Endometrium (tissue), 2 donors: ENCODE measurements at regions not wholly inside any gene's neighbourhood (a gene's known extent, or its start where the extent isn't known, plus 50 kb on each side); places are given as distances from the start of the nearest gene placed in this dataset.
A peak's percentile ranks its signal among the peaks of the same experiment; 100 is the strongest.
"Not testable (repeated sequence)": the region's sequence is repeated elsewhere in the genome, so short reads cannot be mapped to it uniquely, and the experiment has no call there.

ENCODE experiments used
- FAIRE-seq: peaks from 2 replicates; lab custom pipeline; 2012; peaks lifted over from hg19 to GRCh38; lab: Jason Lieb, UNC
- donor health status: control.
- donor health status: control.

DNA sequence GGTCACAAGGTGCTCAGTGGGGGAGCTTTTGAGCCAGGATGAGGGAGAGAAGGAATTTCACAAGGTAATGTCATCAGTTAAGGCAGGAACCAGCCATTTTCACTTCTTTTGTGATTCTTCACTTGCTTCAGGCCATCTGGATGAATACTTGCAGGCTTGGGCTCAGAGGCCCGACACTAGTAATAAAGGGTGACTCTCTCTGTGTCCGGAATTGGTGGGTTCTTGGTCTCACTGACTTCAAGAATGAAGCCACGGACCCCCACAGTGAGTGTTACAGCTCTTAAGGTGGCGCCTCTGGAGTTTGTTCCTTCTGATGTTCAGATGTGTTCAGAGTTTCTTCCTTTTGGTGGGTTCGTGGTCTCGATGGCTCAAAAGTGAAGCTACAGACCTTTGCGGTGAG lies 131.8 kb upstream of the RXFP2 start:
- not testable (repeated sequence) for FAIRE-seq

DNA sequence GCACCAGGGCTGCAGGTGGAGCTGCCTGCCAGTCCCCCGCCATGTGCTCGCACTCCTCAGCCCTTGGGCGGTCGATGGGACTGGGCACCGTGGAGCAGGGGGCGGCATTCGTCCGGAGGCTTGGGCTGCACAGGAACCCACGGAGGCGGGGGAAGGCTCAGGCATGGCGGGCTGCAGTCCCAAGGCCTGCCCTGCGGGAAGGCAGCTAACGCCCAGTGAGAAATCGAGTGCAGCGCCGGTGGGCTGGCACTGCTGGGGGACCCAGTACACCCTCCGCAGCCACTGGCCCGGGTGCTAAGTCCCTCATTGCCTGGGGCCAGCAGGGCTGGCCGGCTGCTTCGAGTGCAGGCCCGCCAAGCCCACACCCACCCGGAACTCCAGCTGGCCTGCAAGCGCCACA lies 130.5 kb upstream of the RXFP2 start:
- FAIRE-seq: not testable (repeated sequence)

DNA sequence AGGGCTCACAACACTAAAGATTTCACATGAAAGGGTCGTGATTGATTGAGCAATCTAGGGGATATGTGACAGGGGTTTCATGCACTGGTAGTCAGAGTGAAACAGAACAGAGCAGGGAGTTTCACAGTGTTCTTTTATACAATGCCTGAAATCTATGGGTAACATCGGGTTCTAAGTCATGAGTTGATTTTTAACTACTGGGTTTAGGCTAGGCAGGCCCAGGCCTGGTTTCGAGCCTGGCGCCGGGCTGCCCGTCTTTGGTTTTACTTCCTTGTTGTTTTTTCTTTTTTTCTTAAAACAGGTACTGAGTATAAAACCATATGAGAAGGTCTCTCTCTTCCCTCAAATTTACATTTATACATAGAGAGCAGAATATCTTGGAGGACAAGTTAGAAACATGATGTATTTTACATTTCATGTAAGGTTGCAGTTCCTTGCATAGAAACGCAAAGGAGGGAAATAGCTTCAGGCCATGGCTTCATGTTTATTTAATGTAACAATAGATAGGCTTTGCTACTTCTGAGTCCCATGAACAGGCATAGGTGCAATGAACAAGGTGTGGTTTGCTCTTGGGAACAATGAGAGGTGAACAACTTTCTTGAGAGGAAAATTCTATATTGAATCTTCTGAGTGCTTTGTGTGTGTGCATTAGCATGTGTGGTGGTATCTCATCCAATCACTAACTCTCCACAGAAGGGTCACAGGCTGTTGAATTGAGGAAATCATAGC lies 128.9 kb upstream of the RXFP2 start:
- no peak for FAIRE-seq

DNA sequence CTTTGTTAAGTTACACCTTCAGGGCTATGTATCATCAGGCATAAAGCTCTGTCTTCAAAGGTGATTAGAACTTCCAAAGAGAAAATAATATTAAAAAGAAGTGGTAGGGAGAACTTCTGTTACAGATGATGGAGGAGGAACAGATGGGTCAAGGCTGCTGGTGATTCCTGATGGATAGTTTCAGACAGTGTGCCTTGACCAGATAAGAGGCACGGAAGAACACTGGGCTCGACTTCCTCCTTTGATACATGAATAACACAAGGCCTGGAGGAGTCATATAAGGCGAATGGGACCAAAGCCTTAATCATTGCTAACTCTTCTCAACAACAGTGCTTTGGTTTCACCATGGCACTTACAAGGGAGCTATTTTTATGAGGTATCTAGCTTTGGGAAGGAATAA lies 128.1 kb upstream of the RXFP2 start:
- FAIRE-seq: no peak

DNA sequence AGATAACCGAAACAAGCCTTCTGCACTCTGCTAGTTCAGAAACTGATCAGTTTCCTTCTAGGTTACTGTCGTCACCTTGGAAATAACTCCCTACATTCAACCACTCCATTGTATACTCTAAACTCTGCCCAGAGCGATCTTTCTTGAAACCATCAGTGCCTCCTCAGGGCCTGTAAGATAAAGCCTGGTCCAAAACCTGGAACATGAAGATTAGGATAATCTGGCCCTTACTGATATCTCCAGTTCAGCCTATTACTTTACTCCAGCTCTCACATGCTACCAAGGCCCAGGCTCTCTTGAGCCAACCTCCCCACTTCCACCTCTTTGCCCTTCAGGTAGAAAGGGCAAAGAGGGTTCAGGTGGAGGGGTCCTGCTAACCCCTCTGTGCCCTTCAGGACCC lies 125.3 kb upstream of the RXFP2 start:
- FAIRE-seq: no peak

DNA sequence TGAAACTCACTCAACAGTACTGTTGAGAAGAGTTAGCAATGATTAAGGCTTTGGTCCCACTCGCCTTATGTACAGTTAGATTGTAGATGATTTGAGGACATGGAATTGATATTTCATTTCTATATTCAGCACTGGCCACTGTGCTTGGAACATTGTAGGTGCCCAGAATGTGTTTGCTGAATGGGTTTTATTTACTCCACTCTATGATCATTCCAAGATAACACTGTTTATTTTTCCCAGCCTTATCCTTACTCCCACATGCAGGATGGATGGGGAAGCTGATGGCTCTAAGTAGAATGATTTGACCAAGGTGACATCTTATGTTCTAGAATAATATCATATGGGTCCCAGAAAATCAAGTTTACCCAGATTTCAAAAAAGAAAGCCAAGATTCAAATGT lies 124.6 kb upstream of the RXFP2 start:
- no peak for FAIRE-seq

DNA sequence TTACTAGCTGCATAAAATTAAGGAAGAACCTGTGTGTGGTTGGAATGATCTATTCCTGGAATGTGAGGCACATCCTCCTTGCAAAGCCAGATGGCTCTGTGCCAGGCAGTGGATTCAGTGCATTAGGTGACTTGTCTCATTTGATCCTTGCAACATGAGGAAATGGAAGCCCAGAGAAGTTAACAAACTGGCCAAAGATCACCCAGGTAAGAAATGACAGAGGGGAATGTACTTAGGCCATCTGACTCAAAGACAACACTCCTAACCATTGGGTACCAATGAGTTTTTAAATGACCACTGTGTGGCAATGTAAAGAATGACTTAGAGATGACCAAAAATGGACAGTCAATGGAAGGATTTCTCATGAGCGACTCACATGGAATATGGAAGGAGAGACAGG lies 114.2 kb upstream of the RXFP2 start:
- no peak for FAIRE-seq

DNA sequence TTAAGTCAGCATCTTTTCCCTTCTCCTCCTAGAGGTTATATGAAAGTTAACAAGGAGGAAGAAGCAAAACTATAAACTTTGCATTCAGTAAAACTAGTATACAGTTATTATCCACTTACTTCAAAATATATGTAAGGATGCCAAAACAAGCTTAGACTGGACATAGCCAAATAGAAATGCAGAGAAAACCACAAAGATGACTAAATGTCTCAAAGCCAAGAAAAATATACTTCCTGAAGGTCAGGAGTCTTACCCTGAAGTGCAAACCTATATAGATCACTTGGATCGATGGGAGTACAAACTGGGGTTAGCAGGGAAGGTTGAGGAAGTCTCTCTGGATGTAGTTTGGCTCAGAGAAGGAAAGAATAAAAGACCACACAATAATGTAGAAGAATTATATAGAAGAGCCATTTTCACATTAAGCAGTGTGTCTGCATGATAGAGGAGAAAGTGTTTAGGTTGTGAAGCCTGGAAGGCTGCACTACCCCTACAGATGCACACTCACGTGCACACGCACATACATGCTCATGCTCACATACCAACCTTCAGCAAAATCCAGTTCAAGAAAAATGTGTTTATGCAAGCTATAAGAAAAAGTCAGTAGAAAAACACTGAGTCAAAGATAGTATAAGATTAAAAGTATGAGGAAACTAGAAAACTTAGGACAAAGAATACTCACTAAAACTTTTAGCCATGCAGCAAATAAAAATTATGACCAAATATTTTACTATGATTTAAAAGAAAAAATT lies 112.1 kb upstream of the RXFP2 start:
- FAIRE-seq: peak; percentile 68

DNA sequence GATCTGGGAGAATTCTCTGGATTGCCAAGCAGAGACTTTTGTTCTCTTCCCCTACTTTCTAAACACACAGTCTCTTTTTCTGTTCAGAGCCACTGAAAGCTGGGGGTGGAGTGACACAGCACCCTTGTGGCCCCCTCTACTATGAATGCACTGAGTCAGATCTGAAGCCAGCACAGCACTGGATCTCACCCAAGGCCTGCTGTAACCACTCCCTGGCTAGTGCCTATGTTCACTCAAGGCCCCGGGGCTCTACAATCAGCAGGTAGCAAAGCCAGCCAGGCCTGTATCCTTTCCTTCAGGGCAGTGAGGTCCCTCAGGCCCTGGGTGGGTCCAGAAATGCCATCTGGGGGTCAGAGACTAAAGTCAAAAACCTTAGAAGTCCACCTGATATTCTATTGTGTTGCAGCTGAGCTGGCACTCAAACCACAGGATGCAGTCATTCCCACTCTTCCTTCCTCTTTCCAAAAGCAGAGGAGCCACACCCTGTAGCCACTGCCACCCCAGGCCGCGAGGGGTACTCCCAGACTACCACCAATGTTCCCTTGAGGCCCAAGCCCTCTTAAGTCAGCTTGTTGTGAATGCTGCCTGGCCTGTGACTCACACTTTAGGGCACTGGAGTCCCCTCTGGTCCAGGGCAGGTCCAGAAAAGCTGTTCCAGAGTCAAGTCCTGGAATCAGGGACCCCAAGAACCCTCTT lies 110.1 kb upstream of the RXFP2 start:
- no peak for FAIRE-seq

DNA sequence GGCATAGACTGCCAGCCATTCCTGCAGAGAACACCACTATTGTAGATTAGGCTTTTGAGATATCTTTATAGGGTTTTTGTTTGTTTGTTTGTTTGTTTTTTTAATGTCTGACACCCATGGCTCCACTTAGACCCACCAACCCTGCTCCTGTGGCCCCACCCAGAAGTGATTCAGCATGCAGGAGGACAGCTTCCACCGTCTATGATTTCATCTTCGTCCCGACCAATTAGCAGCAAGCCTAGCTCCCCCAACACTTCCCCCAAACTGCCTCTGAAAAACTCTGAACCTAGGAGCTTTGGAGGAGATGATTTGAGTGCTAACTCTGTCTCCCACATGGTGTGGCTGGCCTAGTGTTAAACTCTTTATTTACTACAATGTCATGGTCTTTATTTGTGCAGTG lies 108.3 kb upstream of the RXFP2 start:
- FAIRE-seq: no peak

DNA sequence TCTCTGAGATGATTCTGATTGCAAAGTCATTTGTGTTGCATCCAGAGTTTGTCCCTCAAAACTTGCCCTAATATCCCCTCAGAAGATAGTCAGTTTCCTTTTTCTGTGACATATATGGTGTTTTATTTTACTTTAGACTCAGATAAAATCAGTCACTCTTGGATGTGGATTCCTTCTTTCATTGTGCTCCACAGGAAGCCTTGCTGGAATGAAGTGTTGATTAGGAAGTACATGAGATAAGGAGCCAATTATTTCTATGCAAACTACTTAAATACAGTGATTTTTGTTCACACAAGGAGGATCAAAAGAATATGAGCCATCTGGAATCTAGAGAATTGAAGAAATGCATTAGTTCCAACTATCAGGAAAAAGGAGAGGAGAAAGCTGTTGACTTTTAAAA lies 107.6 kb upstream of the RXFP2 start:
- no peak for FAIRE-seq

DNA sequence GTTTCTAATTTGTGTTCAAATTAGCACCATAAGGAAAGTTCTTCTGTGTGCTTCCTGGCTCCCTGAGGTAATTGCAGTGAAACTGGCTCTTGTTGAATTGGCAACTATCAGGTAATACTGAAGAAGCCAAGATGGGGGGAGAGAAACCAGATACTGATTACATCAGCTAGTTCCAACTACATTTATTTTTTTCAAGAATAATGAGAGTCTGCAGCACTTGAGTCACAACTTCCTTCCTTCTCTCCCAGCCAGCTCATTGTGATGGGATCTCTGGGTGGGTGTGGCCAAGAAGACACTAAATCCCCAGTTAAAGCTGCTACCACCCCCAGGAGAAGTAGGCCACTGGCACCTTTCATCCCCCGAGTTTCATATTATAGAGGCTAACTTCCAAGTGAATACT lies 100.7 kb upstream of the RXFP2 start:
- no peak for FAIRE-seq

DNA sequence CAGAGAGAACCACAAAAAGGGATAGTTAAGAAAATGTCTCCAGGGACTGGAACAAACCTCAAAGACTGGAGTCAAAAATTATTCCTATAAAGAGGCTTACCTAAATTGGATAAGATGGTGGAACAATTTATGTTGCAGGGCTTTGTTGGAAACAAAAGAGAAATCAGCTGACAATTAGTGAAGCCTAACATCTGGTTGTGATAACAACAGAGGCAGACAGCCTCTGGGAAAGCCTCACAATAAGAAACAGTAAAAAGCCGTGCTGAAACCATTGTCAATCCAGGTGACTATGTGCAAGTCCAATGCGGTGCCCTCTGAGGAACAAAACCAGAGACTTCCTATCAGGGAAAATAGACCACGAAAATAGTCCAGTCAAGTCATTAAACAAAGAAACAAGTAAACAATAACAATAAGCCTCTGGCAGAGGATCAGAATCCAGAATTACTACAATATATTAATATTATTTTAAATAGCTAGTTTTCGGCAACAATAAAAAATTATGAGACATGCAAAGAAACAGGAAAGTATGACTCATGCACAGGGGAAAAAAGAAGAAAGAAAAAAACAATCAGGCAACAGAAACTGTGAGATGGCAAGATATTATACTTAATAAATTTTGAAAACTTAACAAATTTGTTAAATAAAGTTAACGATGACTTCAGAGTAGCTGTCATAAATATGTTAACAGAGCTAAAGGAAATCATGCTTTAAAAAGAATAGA lies 99.7 kb upstream of the RXFP2 start:
- FAIRE-seq: peak; percentile 66

DNA sequence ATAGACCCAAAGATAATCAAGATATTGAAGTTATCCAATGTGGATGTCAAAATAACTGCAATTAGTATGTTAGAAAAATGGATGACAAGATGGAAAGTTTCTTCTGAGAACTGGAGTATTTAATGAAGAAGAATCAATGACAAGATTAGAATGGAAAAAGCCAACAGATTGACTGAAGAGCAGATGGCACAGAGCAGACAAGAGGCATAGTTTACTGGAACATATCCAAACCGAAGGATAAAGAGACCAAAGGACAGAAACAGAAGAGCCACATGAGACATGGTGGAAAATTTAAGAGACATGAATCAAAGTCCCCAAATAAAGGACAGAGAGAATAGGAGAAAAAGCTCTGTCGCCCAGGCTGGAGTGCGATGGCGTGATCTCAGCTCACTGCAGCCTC lies 89.6 kb upstream of the RXFP2 start:
- FAIRE-seq: no peak

DNA sequence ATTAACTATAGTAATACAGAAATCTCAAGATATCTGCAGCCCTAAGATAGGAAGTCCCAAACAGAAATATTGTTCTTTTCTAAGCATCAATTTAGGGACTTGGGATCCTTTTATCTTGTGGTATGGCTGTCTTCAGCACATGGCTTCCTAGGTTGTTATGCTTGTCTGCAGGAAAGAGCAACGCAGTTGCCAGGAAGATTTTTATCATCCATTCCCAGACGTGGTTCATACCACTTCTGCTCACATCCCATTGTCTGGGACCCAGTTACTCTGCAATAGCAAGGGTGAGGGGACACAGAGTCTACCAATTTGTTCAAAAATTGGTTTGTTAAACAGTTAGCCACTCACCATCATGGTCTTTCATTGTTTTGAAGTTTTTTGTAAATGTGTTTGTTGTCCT lies 85.6 kb upstream of the RXFP2 start:
- FAIRE-seq: no peak

DNA sequence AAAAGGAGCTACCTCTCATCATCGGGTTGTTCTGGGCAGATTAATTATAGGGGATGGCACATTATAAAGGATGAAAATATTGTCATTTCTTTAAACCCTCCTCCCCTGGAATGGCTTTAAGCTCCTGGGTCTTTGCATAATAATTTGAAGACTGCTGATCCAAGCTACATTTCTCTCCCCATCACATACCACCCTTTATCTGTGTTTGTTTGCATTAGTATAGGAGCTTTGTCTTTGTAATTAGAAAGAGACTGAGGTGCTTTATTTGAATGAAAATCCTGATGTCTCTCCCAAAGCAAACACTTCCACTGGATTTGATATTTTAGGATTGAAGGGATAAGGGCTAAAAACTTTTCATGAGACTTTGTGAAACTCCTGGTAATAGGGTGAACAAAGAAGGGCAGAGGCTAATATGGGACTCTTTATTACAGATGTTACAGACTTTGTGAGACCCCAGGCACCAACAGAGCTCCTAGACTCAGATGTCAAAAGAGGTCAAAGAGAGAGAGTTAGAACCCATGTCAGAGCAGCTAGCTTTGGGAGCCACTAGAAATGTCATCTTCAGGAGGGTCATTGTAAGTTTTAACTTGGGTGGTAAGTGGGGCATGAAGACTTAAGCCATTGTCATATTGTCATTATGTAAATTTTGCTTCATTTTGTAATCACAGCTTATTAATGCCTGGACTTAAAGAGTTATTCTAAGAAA lies 75.3 kb upstream of the RXFP2 start:
- FAIRE-seq: no peak

DNA sequence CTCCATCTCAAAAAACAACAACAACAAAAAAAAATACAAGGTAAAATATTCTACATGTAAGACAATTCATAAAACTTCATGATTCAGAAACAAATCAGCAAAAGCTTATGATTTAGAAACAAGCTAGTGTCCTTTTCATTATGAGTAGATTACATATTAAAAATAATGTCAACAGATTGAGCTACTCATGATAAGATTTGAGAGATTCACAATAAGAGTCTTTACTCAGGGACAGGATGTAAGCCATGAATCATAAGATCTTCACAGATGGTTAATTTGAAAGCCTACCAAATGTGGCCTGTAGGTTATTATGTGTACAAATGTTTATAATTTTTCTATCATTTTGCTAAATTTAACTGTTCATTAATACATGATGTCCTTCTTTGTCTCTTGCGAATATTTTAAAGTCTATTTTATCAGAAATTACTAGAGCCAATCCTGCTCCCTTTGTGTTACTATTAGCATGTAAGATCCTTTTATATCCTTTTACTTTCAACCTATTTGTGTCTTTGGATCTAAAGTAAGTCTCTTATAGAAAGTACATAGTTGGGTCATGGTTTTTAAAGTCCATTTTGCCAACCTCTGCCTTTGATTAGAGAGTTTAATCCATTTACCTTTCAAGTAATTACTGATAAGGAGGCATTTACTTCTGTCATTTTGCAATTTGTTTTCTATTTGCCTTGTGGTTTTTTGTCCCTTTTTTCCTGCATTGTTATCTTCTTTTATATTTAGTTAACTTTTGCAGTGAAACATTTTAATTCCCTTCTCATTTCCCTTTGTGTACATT lies 68.3 kb upstream of the RXFP2 start:
- FAIRE-seq: no peak

DNA sequence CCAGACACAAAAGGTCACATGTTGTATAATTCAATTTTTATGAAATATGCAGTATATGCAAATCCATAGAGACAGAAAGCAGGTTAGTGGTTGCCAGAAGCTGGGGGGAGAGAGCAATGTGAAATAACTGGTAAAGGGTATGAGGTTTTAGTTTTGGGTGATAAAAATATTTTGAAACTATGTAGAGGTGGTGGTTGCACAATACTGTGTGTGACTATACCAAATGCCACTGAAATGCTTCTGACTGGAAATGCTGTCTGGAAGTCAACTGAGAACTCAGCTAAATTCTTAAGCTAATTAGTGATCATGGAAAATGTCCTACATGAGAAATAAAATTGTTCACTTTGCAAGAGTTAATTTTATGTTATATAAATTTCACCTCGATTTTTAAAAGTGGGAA lies 65.3 kb upstream of the RXFP2 start:
- no peak for FAIRE-seq

DNA sequence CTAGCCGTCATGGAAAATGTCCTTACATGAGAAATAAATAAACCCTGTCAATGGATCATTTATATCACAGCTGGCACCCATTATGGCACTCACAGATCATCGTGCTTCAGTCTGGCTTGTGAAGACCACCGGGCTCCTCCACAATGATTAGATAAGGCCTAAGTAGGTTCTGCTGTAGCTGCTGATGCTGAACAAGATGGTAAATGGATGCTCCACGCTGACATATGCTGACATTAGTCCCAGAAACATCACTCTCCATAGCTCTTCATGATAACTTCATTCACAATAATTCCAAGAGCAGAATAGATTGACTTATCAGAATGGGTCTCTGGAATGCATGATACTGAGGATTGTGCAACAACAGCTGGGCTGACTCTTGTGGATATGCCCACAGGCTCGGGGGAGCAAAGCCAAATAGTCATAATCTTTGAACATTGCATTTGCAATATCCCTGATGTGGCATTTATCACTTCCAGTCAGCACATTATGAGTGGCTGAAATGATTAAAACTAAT lies 63.8 kb upstream of the RXFP2 start:
- no peak for FAIRE-seq

DNA sequence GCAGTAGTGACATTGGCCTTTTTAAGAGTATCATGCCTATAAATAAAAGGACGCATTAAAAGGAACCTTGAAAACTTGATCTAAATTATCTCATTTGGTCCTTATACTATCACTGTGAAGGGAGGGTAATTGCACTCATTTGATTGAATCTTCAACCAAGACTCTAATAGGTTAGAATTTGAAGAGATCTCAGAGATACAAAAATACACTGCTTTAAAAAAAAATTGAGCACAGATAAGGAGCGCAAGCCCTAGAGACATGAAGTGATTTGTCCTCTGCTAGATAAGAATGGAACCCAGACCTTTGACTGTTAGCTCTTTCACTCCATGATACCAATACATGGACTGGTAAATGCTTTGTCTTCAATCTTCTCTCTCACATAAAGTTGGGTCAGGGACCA lies 58.2 kb upstream of the RXFP2 start:
- no peak for FAIRE-seq

DNA sequence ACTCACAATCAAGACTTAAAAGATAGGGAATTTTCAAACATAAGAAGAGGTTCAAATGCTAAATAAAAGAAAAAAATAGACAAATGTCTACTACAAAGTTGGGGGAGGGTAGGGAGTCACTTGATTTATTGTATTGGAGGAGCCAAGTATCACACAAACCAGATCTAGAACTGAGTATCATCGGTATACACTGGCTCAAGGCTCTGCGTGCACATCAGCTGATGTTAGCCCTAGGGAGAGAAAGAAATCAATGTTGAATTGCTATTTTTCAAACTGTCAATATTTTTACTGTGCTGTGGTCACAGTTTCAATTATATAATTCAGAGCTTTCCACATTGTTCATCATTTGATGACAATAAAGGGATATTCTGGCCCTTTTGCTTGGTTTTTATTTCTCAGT lies 54.9 kb upstream of the RXFP2 start:
- no peak for FAIRE-seq
